H9 (cell line): ENCODE measurements at regions not wholly inside any gene's neighbourhood (a gene's known extent, or its start where the extent isn't known, plus 50 kb on each side); places are given as distances from the start of the nearest gene placed in this dataset.

Source experiments
- DNase-seq: peaks from one replicate; pipeline ENCODE4 v3.0.0-alpha.2; 2017
- H2AFZ ChIP-seq: one replicate; pipeline ENCODE4 v1.6.1; 2013; ENCODE audit warnings: mild to moderate bottlenecking, low read length, control low read depth, moderate library complexity
- H2AK5ac ChIP-seq: 2 replicates; pipeline ENCODE4 v1.6.1; 2013; ENCODE audit warnings: low read length, control low read depth, mixed read lengths; ENCODE audit not compliant: insufficient read length
- H2BK120ac ChIP-seq: one replicate; pipeline ENCODE4 v1.6.1; 2013; ENCODE audit warnings: low read depth, mild to moderate bottlenecking, low read length, control low read depth, inconsistent platforms; ENCODE audit not compliant: poor library complexity, severe bottlenecking
- H2BK12ac ChIP-seq: 2 replicates; pipeline ENCODE4 v1.6.1; 2013; ENCODE audit warnings: low read length, control low read depth, mixed read lengths, low read depth; ENCODE audit not compliant: insufficient read length
- H2BK15ac ChIP-seq: 2 replicates; pipeline ENCODE4 v1.6.1; 2013; ENCODE audit warnings: low read depth, low read length, control low read depth
- H2BK20ac ChIP-seq: one replicate; pipeline ENCODE4 v1.6.1; 2013; ENCODE audit warnings: low read depth, mild to moderate bottlenecking, low read length, control low read depth, inconsistent platforms; ENCODE audit not compliant: poor library complexity, severe bottlenecking
- H2BK5ac ChIP-seq: 2 replicates; pipeline ENCODE4 v1.6.1; 2013; ENCODE audit warnings: low read length, control low read depth, mixed read lengths; ENCODE audit not compliant: insufficient read length
- H3K14ac ChIP-seq: 2 replicates; pipeline ENCODE4 v1.6.1; 2013; ENCODE audit warnings: low read length, control low read depth; ENCODE audit not compliant: insufficient read depth
- H3K18ac ChIP-seq: 2 replicates; pipeline ENCODE4 v1.6.1; 2013; ENCODE audit warnings: low read depth, mild to moderate bottlenecking, mixed read lengths, low read length, control low read depth; ENCODE audit not compliant: insufficient read length
- H3K23ac ChIP-seq: 2 replicates; pipeline ENCODE4 v1.6.1; 2013; ENCODE audit warnings: low read length, control low read depth, mixed read lengths, low read depth; ENCODE audit not compliant: insufficient read length
- H3K23me2 ChIP-seq: 2 replicates; pipeline ENCODE4 v1.6.1; 2013; ENCODE audit warnings: low read depth, mild to moderate bottlenecking, mixed read lengths, low read length, control low read depth; ENCODE audit not compliant: insufficient read length, poor library complexity, severe bottlenecking
- H3K27ac ChIP-seq: 2 replicates; pipeline ENCODE4 v1.5.1; 2013; ENCODE audit warnings: low read length, control low read depth, mixed read lengths, low read depth; ENCODE audit not compliant: insufficient read length
- H3K27me3 ChIP-seq: 2 replicates; pipeline ENCODE4 v1.6.1; 2013; ENCODE audit warnings: low read length, control low read depth, inconsistent platforms; ENCODE audit not compliant: insufficient read depth
- H3K4ac ChIP-seq: 2 replicates; pipeline ENCODE4 v1.6.1; 2013; ENCODE audit warnings: low read depth, mild to moderate bottlenecking, control low read depth, inconsistent platforms, low read length, moderate library complexity
- H3K4me1 ChIP-seq: 2 replicates; pipeline ENCODE4 v1.6.1; 2013; ENCODE audit warnings: low read length, control low read depth, inconsistent platforms; ENCODE audit not compliant: insufficient read depth
- H3K4me2 ChIP-seq: 2 replicates; pipeline ENCODE4 v1.6.1; 2013; ENCODE audit warnings: low read length, control low read depth, mixed read lengths; ENCODE audit not compliant: insufficient read length, insufficient read depth
- H3K56ac ChIP-seq: 2 replicates; pipeline ENCODE4 v1.6.1; 2013; ENCODE audit warnings: low read depth, mild to moderate bottlenecking, mixed read lengths, low read length, control low read depth; ENCODE audit not compliant: insufficient read length
- H3K79me1 ChIP-seq: 2 replicates; pipeline ENCODE4 v1.6.1; 2013; ENCODE audit warnings: low read depth, mild to moderate bottlenecking, moderate library complexity, low read length, control low read depth, inconsistent platforms; ENCODE audit not compliant: insufficient read depth, poor library complexity, severe bottlenecking
- H3K79me2 ChIP-seq: 2 replicates; pipeline ENCODE4 v1.6.1; 2013; ENCODE audit warnings: low read length, control low read depth, inconsistent platforms; ENCODE audit not compliant: insufficient read depth
- H3K9ac ChIP-seq: 2 replicates; pipeline ENCODE4 v1.6.1; 2013; ENCODE audit warnings: low read length, control low read depth, mixed read lengths; ENCODE audit not compliant: insufficient read length; ENCODE audit errors: extremely low read depth
- H3K9me3 ChIP-seq: one replicate; pipeline ENCODE4 v1.6.1; 2013; ENCODE audit warnings: low read depth, low read length, inconsistent platforms; ENCODE audit not compliant: control insufficient read depth
- H3T11ph ChIP-seq: one replicate; pipeline ENCODE4 v1.6.1; 2013; ENCODE audit warnings: mild to moderate bottlenecking, low read length, control low read depth, inconsistent platforms
- H4K20me1 ChIP-seq: one replicate; pipeline ENCODE4 v1.6.1; 2013; ENCODE audit not compliant: control insufficient read depth, insufficient read length, insufficient read depth
- H4K5ac ChIP-seq: 2 replicates; pipeline ENCODE4 v1.6.1; 2013; ENCODE audit warnings: low read depth, mild to moderate bottlenecking, mixed read lengths, low read length, control low read depth; ENCODE audit not compliant: insufficient read length
- H4K8ac ChIP-seq: replicated peaks from 2 replicates; pipeline ENCODE4 v1.6.1; 2013; ENCODE audit warnings: low read length, control low read depth, mixed read lengths, low read depth; ENCODE audit not compliant: insufficient read length
- H4K91ac ChIP-seq: 2 replicates; pipeline ENCODE4 v1.6.1; 2013; ENCODE audit warnings: low read depth, mild to moderate bottlenecking, moderate library complexity, mixed read lengths, low read length, control low read depth; ENCODE audit not compliant: insufficient read length
- H3K27ac Mint-ChIP-seq, 3 experiments: 2 replicates in 2 of 3; 3 replicates in 1 of 3; pipeline ENCODE4 v1.8.0; 2020 to 2021; ENCODE audit warnings: mixed read lengths in 3 of 3, mild to moderate bottlenecking in 1 of 3, moderate library complexity in 1 of 3
- H3K27me3 Mint-ChIP-seq: 2 replicates; pipeline ENCODE4 v1.8.0; 2021; ENCODE audit warnings: low read depth, mild to moderate bottlenecking, moderate library complexity, mixed read lengths
- H3K36me3 Mint-ChIP-seq, 3 experiments: 2 replicates in 2 of 3; 3 replicates in 1 of 3; pipeline ENCODE4 v1.8.0; 2020 to 2021; ENCODE audit warnings: low read depth in 3 of 3, mixed read lengths in 3 of 3; ENCODE audit not compliant: insufficient read depth in 1 of 3
- H3K4me1 Mint-ChIP-seq, 2 experiments: 2 replicates each; pipeline ENCODE4 v1.8.0; 2020; ENCODE audit warnings: mixed read lengths in 2 of 2
- H3K4me3 Mint-ChIP-seq, 2 experiments: 2 replicates in 1 of 2; 3 replicates in 1 of 2; pipeline ENCODE4 v1.8.0; 2020 to 2021; ENCODE audit warnings: mild to moderate bottlenecking in 2 of 2, mixed read lengths in 2 of 2, moderate library complexity in 1 of 2
- H3K9me3 Mint-ChIP-seq, 2 experiments: 2 replicates in 1 of 2; 3 replicates in 1 of 2; pipeline ENCODE4 v1.8.0; 2020; ENCODE audit warnings: mild to moderate bottlenecking in 2 of 2, mixed read lengths in 2 of 2, moderate library complexity in 1 of 2
- CTCF ChIP-seq: fragments of 200-600 bp; sonication (generic); conservative IDR thresholded peaks from 3 replicates; pipeline ENCODE4 v1.8.0; 2021; ENCODE audit warnings: antibody characterized with exemption, mild to moderate bottlenecking
- WGBS: extraction: QIAGEN DNeasy Blood & Tissue Kit; methylation state at CpG from one replicate; pipeline ENCODE4 v1.1.7; 2013; ENCODE audit warnings: missing lambda C conversion rate, low lambda C conversion rate, mixed read lengths; ENCODE audit not compliant: insufficient read length; ENCODE audit errors: extremely low coverage; 5-methylcytosine and 5-hydroxymethylcytosine counted together

GRCh38 chr3:188949456-188949855 lies 222.3 kb upstream of the TPRG1 start:
- H3K14ac ChIP-seq: no peak overlapping the region
- H2BK15ac ChIP-seq: no peak overlapping the region
- H3K9me3 Mint-ChIP-seq: no peaks in the 10 kb centered on the region
- no peak overlapping the region for H4K91ac ChIP-seq
- H4K8ac ChIP-seq: no peak overlapping the region
- no peaks in the 10 kb centered on the region for H3K27me3 ChIP-seq
- H3K79me2 ChIP-seq: no peaks in the 10 kb centered on the region
- no peak overlapping the region for H2AFZ ChIP-seq
- H3T11ph ChIP-seq: no peak overlapping the region
- no peak overlapping the region; a peak in 1 of 5 replicates for H3K4me3 Mint-ChIP-seq
- no peak for DNase-seq
- H2BK20ac ChIP-seq: no peak overlapping the region
- peaks cover 9% of the 10 kb centered on the region for H3K4me1 ChIP-seq
- peaks cover 6% of the 10 kb centered on the region for H3K23me2 ChIP-seq
- H4K20me1 ChIP-seq: no peaks in the 10 kb centered on the region
- H3K9ac ChIP-seq: no peak overlapping the region
- no peak overlapping the region for H3K18ac ChIP-seq
- no CpG with 5 or more reads among the region's 2 CpGs for WGBS
- H3K23ac ChIP-seq: no peak overlapping the region
- H2BK120ac ChIP-seq: no peak overlapping the region
- no peaks in the 10 kb centered on the region for H3K9me3 ChIP-seq
- H3K79me1 ChIP-seq: no peaks in the 10 kb centered on the region
- H3K27ac Mint-ChIP-seq: no peak overlapping the region
- peaks cover 19 to 23% of the 10 kb centered on the region in 2 experiments for H3K4me1 Mint-ChIP-seq
- TF ChIP-seq CTCF: no peak
- no peak overlapping the region for H2AK5ac ChIP-seq
- no peak overlapping the region for H3K4ac ChIP-seq
- no peak overlapping the region for H2BK12ac ChIP-seq
- H3K56ac ChIP-seq: no peak overlapping the region
- no peak overlapping the region for H3K27ac ChIP-seq
- H2BK5ac ChIP-seq: no peak overlapping the region
- no peak overlapping the region for H4K5ac ChIP-seq
- H3K4me2 ChIP-seq: no peak overlapping the region
- peaks cover 13% of the 10 kb centered on the region for H3K27me3 Mint-ChIP-seq
- no peaks in the 10 kb centered on the region for H3K36me3 Mint-ChIP-seq
